GM12878 (cell line): ENCODE measurements at regions not wholly inside any gene's neighbourhood (a gene's known extent, or its start where the extent isn't known, plus 50 kb on each side); places are given as distances from the start of the nearest gene placed in this dataset.

Experiments used
- CBFB ChIP-seq: IDR thresholded peaks from 2 replicates; pipeline ENCODE4 v1.6.1; 2016; ENCODE audit warnings: antibody characterized with exemption, low read depth
- DPF2 ChIP-seq: fragments of 450-650 bp; IDR thresholded peaks from 2 replicates; pipeline ENCODE4 v1.6.1; 2017; ENCODE audit warnings: mild to moderate bottlenecking
- POLR2A ChIP-seq: IDR thresholded peaks from 2 replicates; pipeline ENCODE4 v1.6.1; 2011; ENCODE audit warnings: low read depth, mild to moderate bottlenecking, low read length
- POLR2AphosphoS5 ChIP-seq: IDR thresholded peaks from 2 replicates; pipeline ENCODE4 v1.6.1; 2011; ENCODE audit warnings: mild to moderate bottlenecking, low read length, inconsistent platforms
- SMC3 ChIP-seq: IDR thresholded peaks from 2 replicates; pipeline ENCODE4 v1.6.1; 2011; ENCODE audit warnings: low read length, improper control_type of control experiment, borderline replicate concordance
- TF ChIP-seq, protein P1 (sequence below): IDR thresholded peaks from 2 replicates; pipeline ENCODE4 v1.6.1; 2012; ENCODE audit warnings: mild to moderate bottlenecking, low read depth, low read length
- TF ChIP-seq, protein P2 (sequence below), 3 experiments: IDR thresholded peaks in 2 of 3; conservative IDR thresholded peaks in 1 of 3; 2 replicates each; pipeline ENCODE4 v1.5.1; 2011; ENCODE audit warnings: low read depth in 3 of 3, low read length in 3 of 3, mild to moderate bottlenecking in 3 of 3, control low read depth in 2 of 3, moderate library complexity in 2 of 3, inconsistent platforms in 1 of 3, mixed read lengths in 1 of 3; ENCODE audit not compliant: control insufficient read depth in 2 of 3, insufficient read depth in 1 of 3; ENCODE audit errors: extremely low read depth in 1 of 3
- TF ChIP-seq, protein P3 (sequence below): fragments of 450-650 bp; IDR thresholded peaks from 2 replicates; pipeline ENCODE4 v1.6.1; 2017; ENCODE audit warnings: mild to moderate bottlenecking, moderate library complexity

DNA sequence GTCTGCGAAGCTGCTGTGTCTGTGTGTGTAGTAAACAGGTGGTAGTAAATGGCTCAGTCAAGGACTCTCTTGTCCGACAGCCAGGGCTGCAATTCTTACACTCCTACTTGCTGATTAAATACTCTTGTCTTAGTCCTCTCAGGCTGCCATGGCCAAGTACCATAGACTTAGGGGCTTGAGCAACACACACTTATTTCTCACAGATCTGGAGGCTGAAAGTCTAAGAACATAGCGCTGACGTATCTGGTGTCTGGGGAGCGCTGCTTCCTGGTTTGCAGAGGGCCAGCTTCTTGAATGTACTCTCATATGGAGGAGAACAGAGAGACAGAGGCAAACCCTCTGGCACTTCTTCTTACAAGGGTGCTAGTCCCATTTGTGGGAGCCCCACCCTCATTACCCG, 411.0 kb downstream of the MED10 start:
- TF ChIP-seq POLR2AphosphoS5 (no peak), POLR2A (no peak), CBFB (no peak), DPF2 (no peak), SMC3 (no peak)
- TF ChIP-seq, protein P1, sequence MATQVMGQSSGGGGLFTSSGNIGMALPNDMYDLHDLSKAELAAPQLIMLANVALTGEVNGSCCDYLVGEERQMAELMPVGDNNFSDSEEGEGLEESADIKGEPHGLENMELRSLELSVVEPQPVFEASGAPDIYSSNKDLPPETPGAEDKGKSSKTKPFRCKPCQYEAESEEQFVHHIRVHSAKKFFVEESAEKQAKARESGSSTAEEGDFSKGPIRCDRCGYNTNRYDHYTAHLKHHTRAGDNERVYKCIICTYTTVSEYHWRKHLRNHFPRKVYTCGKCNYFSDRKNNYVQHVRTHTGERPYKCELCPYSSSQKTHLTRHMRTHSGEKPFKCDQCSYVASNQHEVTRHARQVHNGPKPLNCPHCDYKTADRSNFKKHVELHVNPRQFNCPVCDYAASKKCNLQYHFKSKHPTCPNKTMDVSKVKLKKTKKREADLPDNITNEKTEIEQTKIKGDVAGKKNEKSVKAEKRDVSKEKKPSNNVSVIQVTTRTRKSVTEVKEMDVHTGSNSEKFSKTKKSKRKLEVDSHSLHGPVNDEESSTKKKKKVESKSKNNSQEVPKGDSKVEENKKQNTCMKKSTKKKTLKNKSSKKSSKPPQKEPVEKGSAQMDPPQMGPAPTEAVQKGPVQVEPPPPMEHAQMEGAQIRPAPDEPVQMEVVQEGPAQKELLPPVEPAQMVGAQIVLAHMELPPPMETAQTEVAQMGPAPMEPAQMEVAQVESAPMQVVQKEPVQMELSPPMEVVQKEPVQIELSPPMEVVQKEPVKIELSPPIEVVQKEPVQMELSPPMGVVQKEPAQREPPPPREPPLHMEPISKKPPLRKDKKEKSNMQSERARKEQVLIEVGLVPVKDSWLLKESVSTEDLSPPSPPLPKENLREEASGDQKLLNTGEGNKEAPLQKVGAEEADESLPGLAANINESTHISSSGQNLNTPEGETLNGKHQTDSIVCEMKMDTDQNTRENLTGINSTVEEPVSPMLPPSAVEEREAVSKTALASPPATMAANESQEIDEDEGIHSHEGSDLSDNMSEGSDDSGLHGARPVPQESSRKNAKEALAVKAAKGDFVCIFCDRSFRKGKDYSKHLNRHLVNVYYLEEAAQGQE: no peak
- TF ChIP-seq, protein P2, sequence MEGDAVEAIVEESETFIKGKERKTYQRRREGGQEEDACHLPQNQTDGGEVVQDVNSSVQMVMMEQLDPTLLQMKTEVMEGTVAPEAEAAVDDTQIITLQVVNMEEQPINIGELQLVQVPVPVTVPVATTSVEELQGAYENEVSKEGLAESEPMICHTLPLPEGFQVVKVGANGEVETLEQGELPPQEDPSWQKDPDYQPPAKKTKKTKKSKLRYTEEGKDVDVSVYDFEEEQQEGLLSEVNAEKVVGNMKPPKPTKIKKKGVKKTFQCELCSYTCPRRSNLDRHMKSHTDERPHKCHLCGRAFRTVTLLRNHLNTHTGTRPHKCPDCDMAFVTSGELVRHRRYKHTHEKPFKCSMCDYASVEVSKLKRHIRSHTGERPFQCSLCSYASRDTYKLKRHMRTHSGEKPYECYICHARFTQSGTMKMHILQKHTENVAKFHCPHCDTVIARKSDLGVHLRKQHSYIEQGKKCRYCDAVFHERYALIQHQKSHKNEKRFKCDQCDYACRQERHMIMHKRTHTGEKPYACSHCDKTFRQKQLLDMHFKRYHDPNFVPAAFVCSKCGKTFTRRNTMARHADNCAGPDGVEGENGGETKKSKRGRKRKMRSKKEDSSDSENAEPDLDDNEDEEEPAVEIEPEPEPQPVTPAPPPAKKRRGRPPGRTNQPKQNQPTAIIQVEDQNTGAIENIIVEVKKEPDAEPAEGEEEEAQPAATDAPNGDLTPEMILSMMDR (IDR thresholded peaks at IDR 0.05 in 2 of 3, conservative IDR thresholded peaks at IDR 0.05 in 1 of 3; ENCODE audit: control insufficient read depth in 2 of 3, extremely low read depth in 1 of 3, insufficient read depth in 1 of 3, low read depth in 3 of 3, low read length in 3 of 3): no peak
- TF ChIP-seq, protein P3, sequence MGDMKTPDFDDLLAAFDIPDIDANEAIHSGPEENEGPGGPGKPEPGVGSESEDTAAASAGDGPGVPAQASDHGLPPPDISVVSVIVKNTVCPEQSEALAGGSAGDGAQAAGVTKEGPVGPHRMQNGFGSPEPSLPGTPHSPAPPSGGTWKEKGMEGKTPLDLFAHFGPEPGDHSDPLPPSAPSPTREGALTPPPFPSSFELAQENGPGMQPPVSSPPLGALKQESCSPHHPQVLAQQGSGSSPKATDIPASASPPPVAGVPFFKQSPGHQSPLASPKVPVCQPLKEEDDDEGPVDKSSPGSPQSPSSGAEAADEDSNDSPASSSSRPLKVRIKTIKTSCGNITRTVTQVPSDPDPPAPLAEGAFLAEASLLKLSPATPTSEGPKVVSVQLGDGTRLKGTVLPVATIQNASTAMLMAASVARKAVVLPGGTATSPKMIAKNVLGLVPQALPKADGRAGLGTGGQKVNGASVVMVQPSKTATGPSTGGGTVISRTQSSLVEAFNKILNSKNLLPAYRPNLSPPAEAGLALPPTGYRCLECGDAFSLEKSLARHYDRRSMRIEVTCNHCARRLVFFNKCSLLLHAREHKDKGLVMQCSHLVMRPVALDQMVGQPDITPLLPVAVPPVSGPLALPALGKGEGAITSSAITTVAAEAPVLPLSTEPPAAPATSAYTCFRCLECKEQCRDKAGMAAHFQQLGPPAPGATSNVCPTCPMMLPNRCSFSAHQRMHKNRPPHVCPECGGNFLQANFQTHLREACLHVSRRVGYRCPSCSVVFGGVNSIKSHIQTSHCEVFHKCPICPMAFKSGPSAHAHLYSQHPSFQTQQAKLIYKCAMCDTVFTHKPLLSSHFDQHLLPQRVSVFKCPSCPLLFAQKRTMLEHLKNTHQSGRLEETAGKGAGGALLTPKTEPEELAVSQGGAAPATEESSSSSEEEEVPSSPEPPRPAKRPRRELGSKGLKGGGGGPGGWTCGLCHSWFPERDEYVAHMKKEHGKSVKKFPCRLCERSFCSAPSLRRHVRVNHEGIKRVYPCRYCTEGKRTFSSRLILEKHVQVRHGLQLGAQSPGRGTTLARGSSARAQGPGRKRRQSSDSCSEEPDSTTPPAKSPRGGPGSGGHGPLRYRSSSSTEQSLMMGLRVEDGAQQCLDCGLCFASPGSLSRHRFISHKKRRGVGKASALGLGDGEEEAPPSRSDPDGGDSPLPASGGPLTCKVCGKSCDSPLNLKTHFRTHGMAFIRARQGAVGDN: no peak
